ENCODE measurements at regions not wholly inside any gene's neighbourhood (a gene's known extent, or its start where the extent isn't known, plus 50 kb on each side); places are given as distances from the start of the nearest gene placed in this dataset.

DNA sequence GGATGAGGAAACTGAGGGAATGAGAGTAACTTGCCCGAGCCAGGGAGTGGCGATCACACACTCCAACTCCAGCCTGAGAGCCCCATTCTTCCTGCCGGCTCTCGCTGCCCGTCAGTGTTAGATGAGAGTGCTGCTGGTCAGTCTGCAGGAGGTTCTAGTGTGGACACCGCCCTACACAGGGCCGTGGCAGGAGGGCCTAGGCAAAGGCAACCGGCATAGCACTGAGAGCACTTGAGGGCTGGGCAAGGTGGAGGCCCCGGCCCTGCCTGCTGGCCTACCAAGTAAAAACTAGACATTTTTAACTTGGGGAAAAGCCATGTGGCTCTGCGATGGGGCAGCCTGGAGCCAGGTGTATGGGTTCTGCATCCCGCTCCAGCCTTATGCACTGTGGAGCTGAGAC lies 354.8 kb downstream of the SEC14L1 start:
- DNase-seq (ENCODE audit: low read depth in 2 of 2, low spot score in 1 of 2) = no peak

- DNase-seq (ENCODE audit: low read depth in 2 of 2, low spot score in 1 of 2) = no peak
These were observed 355.6 kb downstream of the SEC14L1 start for GRCh38 chr17:77496401-77496801.

- no peak for DNase-seq (ENCODE audit: low read depth in 2 of 2, low spot score in 1 of 2)
These were observed 356.2 kb downstream of the SEC14L1 start for GRCh38 chr17:77496831-77497577.

DNA sequence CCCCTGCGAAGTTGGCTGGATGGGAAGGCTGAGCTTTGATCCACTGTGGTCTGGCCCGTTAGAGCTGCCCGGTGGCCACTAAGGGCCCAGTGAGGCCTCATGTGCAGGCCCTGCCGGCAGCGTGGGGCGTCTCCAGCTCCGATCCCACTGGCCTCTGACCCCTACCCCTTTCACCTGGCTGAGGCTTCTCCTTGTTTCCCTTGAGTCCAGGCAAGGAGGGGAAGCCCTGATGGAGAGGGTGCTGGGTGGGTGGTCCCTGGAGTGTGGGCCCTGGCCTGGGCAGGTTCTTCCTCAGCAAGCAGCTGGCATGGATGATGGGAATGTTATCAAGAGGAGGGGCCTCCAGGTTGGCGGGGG lies 356.8 kb downstream of the SEC14L1 start:
- DNase-seq (ENCODE audit: low read depth in 2 of 2, low spot score in 1 of 2) = no peak

DNA sequence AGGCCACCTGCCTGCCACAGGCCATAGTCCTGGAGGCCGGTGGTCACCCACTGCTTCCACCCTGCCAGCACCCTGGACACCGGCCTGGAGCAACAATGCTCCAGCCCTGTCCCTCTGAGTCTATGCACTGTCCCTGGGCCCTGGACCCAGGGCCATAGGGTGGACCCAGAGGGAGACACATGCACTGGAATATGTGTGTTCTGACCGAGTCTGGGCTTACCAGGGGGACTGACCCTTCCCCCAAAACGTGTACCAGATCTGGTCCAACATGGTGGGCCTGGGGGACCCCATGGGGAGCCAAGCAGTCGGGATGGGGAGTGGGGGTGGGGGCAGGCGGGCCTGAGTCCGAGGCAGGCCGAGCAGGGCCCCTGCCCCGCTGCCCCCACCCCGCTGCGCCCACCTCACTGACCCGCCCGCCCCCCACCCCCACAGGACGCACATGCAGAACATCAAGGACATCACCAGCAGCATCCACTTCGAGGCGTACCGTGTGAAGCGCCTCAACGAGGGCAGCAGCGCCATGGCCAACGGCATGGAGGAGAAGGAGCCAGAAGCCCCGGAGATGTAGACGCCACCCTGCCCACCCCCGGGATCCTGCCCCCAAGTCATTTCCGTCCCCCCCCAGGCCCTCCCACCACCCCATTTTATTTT lies 357.4 kb downstream of the SEC14L1 start:
- no peak for DNase-seq (ENCODE audit: low read depth in 2 of 2, low spot score in 1 of 2)

DNA sequence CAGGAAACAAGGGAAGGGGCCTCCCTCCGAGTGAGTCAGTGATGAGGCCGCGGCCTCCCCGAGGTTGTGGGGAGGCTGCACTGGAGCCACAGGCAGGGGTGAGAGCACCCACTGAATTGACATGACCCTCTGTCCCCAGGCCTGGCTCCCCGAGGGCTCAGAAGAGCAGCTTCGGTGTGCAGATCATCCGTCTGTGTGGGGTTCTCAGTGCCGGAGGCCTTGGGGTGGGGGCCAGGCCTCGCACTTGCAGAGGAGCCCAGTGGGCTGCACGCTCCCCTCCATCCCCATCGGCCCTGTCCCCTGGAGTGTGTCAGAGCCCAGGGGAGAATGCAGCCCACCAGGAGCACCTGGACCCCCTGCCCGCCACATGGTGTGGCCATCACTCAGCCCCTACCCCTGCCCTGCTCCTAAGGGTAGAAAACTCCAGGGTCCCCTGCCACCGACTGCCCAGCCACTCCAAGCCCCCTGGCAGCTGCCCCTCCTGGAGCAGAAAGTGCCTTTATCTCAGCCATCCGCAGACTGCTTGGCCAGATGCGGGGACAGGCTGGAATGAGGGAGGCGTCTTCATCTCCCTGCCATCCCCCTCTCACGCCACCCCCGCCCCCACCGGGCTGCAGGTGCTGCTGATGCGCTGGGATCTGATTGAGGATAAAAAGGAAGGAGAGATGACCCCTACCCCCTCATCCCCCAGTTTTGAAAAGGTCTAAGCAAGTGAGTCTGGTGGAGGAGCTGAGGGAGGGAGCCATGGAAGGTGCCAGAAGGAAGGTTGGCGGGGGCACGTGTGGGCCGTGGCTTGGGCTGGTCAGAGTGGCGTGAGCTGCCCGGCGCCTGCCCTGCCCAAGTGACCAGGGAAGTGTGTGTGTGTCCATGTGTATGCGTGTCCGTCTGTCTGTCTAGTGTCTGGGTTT lies 358.3 kb downstream of the SEC14L1 start:
- no peak for DNase-seq (ENCODE audit: low read depth in 2 of 2, low spot score in 1 of 2)

- no peak for DNase-seq (ENCODE audit: low read depth in 2 of 2, low spot score in 1 of 2)
These were observed 359.1 kb downstream of the SEC14L1 start for GRCh38 chr17:77499699-77500435.

- DNase-seq (ENCODE audit: low read depth in 2 of 2, low spot score in 1 of 2) = no peak
These were observed 360.4 kb downstream of the SEC14L1 start for GRCh38 chr17:77501101-77501566.

GRCh38 chr17:77501751-77502625 lies 361.2 kb downstream of the SEC14L1 start:
- no peak for DNase-seq (ENCODE audit: low read depth in 2 of 2, low spot score in 1 of 2)

DNA sequence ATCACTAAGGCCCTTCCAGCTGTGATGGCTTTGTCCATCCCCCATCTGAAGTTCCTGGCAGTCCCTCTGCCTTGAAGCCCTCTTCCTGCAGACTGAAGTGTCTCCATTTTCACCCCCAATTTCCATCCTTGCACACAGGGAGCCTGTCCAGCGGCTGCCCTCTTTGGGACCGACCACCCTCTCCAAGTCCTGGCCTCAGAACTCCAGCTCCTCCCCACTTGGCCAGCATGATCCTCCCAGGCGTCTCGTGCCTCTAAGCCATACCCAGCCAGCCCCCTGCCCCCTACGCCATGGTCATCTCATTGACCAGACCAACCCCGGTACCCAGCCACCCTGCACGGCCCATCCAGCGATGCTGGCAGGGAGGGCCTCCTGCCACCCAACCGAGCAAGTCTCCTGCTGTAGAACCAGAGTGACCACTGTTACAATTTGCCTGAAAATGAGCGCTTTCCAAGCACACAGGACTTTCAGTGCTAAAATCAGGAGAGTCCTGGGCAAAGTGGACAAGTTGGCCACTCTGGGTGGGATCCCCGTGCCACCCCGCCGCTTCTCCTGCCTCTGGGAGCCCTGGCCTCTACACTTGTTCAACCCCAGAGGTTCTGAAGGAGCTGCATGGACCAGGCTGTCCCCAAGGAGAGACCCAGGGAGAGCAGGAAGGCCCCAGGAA lies 362.0 kb downstream of the SEC14L1 start:
- no peak for DNase-seq (ENCODE audit: low read depth in 2 of 2, low spot score in 1 of 2)

GRCh38 chr17:77503293-77503655 lies 362.5 kb downstream of the SEC14L1 start:
- DNase-seq (ENCODE audit: low read depth in 2 of 2, low spot score in 1 of 2) = no peak

GRCh38 chr17:77503916-77504651 lies 363.3 kb downstream of the SEC14L1 start:
- no peak for DNase-seq (ENCODE audit: low read depth in 2 of 2, low spot score in 1 of 2)

GRCh38 chr17:77504652-77505155 lies 363.9 kb downstream of the SEC14L1 start:
- DNase-seq (ENCODE audit: low read depth in 2 of 2, low spot score in 1 of 2) = no peak

DNA sequence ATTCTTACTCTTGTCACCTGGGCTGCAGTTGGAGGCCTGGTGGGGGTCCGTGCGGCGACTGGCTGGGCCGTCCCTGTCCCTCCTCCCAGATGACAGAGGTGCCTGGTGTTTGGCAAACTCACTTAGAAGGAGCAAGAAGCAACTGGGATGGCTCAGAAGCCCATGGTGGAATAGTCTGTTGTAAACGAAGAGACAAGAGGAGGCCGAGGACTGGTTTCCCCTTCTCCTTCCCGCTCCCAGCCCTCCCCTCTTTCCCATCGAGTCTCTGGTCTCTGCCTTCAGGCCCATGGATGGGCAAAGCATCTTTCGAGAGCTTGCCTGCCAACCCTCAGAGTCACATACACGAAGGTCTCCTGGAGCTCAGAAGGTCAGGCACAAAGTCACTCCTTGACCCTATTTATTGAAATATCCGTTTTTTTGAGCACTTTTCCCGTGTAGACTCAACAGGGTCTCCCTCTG lies 364.4 kb downstream of the SEC14L1 start:
- no peak for DNase-seq (ENCODE audit: low read depth in 2 of 2, low spot score in 1 of 2)

DNA sequence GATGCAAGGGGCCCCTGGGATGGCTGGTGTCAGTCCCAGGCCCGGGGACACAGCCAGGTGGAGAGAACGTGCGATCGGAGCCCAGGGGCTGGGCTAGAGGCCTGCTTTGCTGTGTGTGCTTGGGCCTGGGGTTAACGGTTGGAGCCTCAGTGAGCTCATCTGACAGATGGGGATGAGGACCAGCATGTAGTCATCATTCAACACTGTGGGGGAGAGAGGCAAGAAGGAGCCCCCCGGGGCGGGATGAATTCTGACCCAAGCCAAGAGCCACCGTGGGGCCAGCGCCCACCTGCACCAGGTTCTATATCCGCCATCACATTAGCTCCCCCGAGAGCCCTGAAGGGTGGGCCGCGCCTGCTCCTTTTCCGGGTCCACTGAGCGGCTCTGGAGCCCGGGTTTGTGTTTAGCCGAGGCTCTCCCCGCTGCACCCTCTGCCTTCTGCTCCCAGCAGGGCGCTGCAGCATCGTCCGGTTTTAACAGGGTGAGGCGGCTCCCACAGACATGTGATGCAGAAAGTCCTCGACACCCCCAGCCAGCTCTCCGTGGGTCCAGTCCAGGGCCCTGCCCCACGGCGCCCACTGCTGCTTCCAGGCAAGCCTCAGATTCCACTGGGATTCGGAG lies 365.7 kb downstream of the SEC14L1 start:
- DNase-seq (ENCODE audit: low read depth in 2 of 2, low spot score in 1 of 2) = no peak

DNA sequence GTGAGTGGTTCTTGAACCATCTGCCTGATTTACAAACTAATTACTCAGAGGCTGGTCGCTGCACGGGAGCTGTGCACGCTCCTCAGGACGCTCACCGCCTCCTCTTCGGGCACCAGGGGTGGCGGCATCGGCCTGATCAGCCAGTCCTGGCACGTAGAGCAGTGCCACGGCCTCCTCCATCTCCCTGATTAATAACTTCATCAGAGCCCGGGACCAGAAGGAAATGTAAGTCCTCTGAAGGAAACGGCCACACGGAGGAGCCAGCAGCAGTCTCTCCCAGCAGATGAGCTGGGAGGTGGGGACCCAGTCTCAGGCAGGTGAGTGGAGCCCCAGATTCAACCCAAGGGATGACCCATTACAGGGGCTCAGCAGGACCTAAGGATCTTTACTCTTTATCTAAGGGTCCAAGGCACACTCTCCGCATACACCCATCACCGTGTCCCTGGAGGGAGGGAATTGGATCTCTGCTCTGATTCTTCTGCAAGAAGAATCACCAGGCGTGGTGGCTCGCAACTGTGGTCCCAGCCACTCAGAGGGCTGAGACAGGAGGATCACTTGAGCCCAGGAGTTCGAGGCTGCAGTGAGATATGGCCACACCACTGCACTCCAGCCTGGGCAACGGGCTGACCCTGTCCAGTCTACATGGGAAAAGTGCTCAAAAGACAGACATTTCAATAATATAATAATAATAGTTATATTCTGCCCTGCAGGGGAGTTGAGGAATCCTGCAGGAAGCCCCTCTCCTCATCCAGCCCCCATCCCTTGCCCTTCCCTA lies 366.5 kb downstream of the SEC14L1 start:
- no peak for DNase-seq (ENCODE audit: low read depth in 2 of 2, low spot score in 1 of 2)

GRCh38 chr17:77508047-77508715 lies 367.4 kb downstream of the SEC14L1 start:
- no peak for DNase-seq (ENCODE audit: low read depth in 2 of 2, low spot score in 1 of 2)
